ENCODE measurements at regions not wholly inside any gene's neighbourhood (a gene's known extent, or its start where the extent isn't known, plus 50 kb on each side); places are given as distances from the start of the nearest gene placed in this dataset.

DNA sequence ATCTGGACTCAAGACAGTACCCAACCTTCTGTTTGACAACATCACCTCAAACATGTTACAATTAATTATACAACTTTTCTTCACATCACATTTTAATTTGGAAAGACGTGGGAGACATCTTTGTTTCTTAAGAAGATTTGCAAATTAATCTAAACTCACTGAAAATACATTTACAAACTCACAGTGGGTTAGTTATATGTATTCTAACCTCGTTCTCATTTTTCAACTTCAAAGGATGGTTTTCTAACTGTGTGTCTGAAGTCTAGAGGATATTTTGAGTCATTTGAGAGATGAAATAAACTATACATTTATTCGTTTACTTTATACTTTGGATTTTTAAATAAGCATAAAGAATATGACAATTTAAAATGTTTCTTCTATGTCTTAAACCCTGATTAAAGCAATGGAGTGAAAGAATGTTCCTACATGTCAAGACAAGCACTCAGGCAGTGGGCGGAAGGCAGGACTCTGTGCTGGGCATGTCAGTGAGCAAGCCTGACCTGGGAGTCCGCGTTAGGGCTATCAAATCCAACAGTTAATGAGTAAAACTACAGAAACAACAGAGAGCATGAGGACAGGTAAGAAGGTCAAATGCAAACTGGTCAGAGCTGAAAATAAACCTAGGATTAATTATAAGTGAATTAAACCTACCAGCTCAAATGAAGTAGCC lies 76.5 kb upstream of the CTTNBP2NL start:
- peaks cover 16% of the 10 kb centered on the region for H3K4me1 ChIP-seq (ENCODE audit: insufficient read depth, low read length)
- no peak overlapping the region for H3K9ac ChIP-seq (ENCODE audit: low read length)
- no peaks in the 10 kb centered on the region for H3K27me3 ChIP-seq (ENCODE audit: control insufficient read depth in 1 of 2, insufficient read depth in 2 of 2, low read length in 2 of 2)
- no peaks in the 10 kb centered on the region for H3K9me3 ChIP-seq (ENCODE audit: low read length)
- H3K36me3 ChIP-seq (ENCODE audit: insufficient read depth, low read length) = no peaks in the 10 kb centered on the region
- no peak overlapping the region for H3K27ac ChIP-seq (ENCODE audit: low read depth, low read length)
- H3K4me3 ChIP-seq (ENCODE audit: low read depth in 1 of 2, low read length in 2 of 2) = no peak overlapping the region

DNA sequence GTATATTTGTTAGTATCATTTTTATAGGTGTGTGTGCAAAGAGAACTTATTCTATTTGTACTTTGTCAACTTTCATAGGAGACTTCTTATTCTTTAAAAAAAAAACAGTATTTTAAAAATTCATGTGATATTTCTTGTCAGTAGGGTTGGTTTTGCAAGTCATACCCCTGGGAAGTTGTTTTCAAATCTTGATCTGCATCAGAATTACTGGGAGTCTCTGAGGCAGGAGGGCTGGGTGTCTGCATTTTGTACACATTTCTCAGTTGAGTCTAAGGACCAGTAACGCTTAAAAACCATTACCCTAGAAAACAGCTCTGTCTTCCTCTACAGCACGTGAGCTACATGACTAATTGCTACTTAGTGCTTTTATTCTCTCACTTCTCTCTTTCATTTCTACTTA lies 76.0 kb upstream of the CTTNBP2NL start:
- no peaks in the 10 kb centered on the region for H3K36me3 ChIP-seq (ENCODE audit: insufficient read depth, low read length)
- H3K9me3 ChIP-seq (ENCODE audit: low read length) = no peaks in the 10 kb centered on the region
- H3K27me3 ChIP-seq (ENCODE audit: control insufficient read depth in 1 of 2, insufficient read depth in 2 of 2, low read length in 2 of 2) = no peaks in the 10 kb centered on the region
- no peak overlapping the region for H3K27ac ChIP-seq (ENCODE audit: low read depth, low read length)
- peaks cover 16% of the 10 kb centered on the region for H3K4me1 ChIP-seq (ENCODE audit: insufficient read depth, low read length)
- H3K4me3 ChIP-seq (ENCODE audit: low read depth in 1 of 2, low read length in 2 of 2) = no peak overlapping the region
- H3K9ac ChIP-seq (ENCODE audit: low read length) = no peak overlapping the region

DNA sequence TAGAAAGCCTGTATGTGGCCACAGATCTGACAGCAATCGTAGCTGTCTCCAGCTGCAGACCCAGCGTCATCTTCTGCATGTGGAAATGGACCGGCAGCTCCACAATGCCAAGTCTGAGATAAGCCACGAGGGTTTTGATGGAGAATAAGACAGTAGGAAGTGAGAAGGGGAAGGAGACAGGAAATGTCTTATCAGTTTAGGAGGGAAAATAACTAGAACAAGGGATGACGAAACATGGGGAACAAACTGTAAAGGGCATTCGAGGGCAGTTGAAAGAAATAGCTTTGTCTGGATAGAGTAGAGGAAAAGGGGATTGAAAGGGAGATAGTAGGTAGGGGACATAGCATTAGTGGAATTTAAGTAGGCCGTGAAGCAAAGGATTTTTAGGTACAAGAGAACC lies 74.0 kb upstream of the CTTNBP2NL start:
- Histone ChIP-seq H3K27ac (ENCODE audit: low read depth, low read length) (no peak overlapping the region), H3K27me3 (ENCODE audit: control insufficient read depth in 1 of 2, insufficient read depth in 2 of 2, low read length in 2 of 2) (no peaks in the 10 kb centered on the region), H3K36me3 (ENCODE audit: insufficient read depth, low read length) (no peaks in the 10 kb centered on the region), H3K9ac (ENCODE audit: low read length) (no peak overlapping the region), H3K4me1 (ENCODE audit: insufficient read depth, low read length) (peaks cover 13% of the 10 kb centered on the region), H3K4me3 (ENCODE audit: low read depth in 1 of 2, low read length in 2 of 2) (no peak overlapping the region), H3K9me3 (ENCODE audit: low read length) (no peaks in the 10 kb centered on the region)

DNA sequence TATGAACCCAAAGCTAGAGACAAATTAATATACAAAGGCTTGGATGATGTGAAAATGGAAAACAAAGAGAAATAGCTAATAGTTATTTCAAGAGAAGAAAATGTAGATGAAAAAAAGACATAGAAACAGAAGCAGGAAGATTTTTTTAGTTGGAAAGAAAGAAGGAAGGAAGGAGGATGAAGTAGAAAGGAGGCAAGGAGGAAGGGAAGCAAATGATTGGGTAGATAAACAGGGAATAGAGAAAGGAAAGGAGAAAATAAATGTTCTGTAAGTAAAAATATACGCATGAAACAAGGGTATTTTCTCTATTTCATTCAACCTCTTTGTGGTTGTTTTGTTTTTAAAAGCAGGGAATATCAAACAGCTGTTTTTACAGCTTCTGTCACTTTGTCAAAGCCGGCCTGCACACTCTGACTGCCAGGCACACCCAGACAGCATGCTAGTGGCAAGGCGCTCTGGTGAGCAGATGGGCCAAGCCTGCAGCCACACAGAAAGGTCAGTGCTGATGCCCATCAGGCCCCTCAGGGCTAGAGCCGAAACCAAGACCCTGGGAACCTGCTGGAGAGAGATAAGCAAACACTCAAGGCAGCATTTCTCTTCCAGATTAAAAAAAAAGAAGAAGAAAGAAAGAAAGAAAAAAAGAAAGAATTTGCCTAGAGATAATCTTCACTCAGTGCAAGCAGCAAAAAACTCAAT lies 72.9 kb upstream of the CTTNBP2NL start:
- H3K9ac ChIP-seq (ENCODE audit: low read length) = no peak overlapping the region
- no peaks in the 10 kb centered on the region for H3K27me3 ChIP-seq (ENCODE audit: control insufficient read depth in 1 of 2, insufficient read depth in 2 of 2, low read length in 2 of 2)
- H3K4me1 ChIP-seq (ENCODE audit: insufficient read depth, low read length) = peaks cover 2% of the 10 kb centered on the region
- H3K27ac ChIP-seq (ENCODE audit: low read depth, low read length) = no peak overlapping the region
- no peaks in the 10 kb centered on the region for H3K9me3 ChIP-seq (ENCODE audit: low read length)
- no peak overlapping the region for H3K4me3 ChIP-seq (ENCODE audit: low read depth in 1 of 2, low read length in 2 of 2)
- no peaks in the 10 kb centered on the region for H3K36me3 ChIP-seq (ENCODE audit: insufficient read depth, low read length)

DNA sequence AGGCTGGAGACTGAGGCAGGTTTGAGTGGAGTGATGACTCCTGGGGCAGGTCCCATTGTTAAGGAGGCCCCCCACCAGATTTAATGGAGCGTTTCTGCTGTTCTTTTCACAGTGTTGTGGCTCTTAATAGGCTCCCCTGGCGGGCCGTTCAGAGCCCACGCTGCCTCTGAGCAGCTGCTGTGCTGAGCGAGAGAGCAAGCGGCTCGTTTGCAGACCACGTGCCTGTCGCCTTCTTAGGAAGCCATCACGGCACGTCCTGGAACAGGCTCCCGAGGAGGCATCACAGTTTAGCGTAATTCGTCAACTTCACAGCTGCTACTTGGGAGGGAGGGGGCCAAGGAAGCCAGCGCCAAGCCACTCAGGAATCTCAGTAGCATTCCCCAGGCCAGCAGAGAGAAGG lies 70.5 kb upstream of the CTTNBP2NL start:
- Histone ChIP-seq H3K9me3 (ENCODE audit: low read length) (no peaks in the 10 kb centered on the region), H3K27me3 (ENCODE audit: control insufficient read depth in 1 of 2, insufficient read depth in 2 of 2, low read length in 2 of 2) (no peaks in the 10 kb centered on the region), H3K36me3 (ENCODE audit: insufficient read depth, low read length) (no peaks in the 10 kb centered on the region), H3K27ac (ENCODE audit: low read depth, low read length) (no peak overlapping the region), H3K4me1 (ENCODE audit: insufficient read depth, low read length) (no peaks in the 10 kb centered on the region), H3K9ac (ENCODE audit: low read length) (no peak overlapping the region), H3K4me3 (ENCODE audit: low read depth in 1 of 2, low read length in 2 of 2) (no peak overlapping the region)

DNA sequence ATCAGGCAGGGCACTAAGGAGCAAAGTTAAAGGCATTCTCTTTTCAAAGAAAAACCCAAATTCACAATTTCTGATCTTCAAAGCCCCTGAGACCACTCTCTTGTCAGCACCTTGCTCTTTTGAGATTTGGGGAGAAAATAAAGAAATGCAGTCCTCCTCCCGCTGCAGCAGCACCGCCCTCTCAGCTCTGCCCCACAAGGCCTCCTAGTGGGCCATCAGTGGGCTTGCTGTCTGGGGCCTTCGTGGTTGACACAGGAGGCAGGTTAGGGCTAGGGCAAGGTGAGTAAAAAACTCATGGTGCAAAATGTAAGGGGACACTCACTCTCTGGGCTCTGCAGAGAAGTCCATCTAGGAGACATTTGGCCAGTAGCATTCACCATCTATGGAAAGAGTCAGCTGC lies 67.4 kb upstream of the CTTNBP2NL start:
- no peak overlapping the region for H3K27ac ChIP-seq (ENCODE audit: low read depth, low read length)
- no peak overlapping the region for H3K4me3 ChIP-seq (ENCODE audit: low read depth in 1 of 2, low read length in 2 of 2)
- no peaks in the 10 kb centered on the region for H3K27me3 ChIP-seq (ENCODE audit: control insufficient read depth in 1 of 2, insufficient read depth in 2 of 2, low read length in 2 of 2)
- no peaks in the 10 kb centered on the region for H3K4me1 ChIP-seq (ENCODE audit: insufficient read depth, low read length)
- H3K9ac ChIP-seq (ENCODE audit: low read length) = no peak overlapping the region
- no peaks in the 10 kb centered on the region for H3K36me3 ChIP-seq (ENCODE audit: insufficient read depth, low read length)
- H3K9me3 ChIP-seq (ENCODE audit: low read length) = no peaks in the 10 kb centered on the region

DNA sequence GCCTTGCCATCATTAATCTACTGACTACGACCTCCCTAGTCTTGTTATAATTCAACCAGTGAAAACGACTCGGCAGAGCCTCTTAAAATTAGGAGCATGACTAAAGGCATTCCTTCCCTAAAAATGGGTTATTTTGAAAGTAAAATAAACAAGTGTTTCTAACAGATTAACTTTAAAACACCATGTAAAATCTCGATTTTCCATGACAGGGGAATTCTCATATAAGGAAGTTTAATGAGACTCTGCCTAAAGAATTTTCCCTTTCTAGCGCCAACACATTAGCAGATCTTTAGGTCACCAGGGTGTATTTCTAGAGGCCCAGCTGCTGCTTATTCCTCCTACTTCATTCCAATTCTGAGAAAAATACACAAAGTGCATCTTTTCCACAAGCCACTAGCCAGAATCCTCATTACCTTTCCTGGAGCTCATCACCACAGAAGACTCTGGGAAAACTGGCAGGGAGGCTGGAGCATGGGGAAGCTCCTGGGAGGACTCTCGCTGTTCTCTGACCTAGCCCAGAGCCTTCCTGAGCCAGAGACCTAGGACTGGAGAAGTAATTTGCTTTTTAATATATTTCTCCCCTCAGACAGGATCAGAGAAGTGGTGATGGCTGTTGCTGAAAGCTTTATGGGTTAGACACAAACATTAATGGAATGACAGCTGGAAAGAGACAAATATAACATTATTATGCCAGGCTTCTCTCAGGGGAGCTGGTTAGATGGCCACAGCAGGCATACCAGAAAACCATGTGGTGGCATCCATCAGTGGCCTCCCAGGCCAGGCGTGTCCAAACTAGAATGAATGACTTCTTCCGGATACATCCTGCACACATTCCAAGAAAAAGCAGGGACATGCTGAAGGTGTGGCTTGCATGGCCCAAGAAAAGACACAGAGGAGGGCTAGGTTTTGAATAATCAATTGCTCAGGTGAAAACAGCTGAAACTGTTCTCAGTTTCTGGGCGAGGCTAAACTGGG lies 63.6 kb upstream of the CTTNBP2NL start:
- Histone ChIP-seq H3K4me3 (ENCODE audit: low read depth in 1 of 2, low read length in 2 of 2) (no peak overlapping the region), H3K9me3 (ENCODE audit: low read length) (no peaks in the 10 kb centered on the region), H3K36me3 (ENCODE audit: insufficient read depth, low read length) (no peaks in the 10 kb centered on the region), H3K4me1 (ENCODE audit: insufficient read depth, low read length) (no peaks in the 10 kb centered on the region), H3K9ac (ENCODE audit: low read length) (no peak overlapping the region), H3K27me3 (ENCODE audit: control insufficient read depth in 1 of 2, insufficient read depth in 2 of 2, low read length in 2 of 2) (no peaks in the 10 kb centered on the region), H3K27ac (ENCODE audit: low read depth, low read length) (no peak overlapping the region)

DNA sequence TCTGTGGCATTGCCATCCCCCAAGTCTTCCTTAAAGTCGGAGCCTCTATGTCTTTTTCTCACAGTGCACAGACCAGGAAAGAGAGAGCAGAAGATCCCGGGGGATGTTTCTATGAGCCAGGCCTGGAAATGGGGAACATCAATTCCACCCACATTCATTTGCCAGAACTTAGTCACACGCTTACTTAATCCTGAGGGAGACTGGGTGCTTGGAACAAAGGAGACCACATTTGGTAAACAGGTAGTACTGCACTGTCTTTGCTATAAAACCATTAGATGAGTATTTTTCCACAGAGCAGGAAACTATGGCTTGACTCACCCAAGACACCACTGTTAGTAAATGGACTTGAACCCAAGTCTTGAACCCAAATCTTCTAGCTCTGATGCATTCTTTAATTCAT lies 60.7 kb upstream of the CTTNBP2NL start:
- no peak overlapping the region for H3K4me3 ChIP-seq (ENCODE audit: low read depth in 1 of 2, low read length in 2 of 2)
- H3K27ac ChIP-seq (ENCODE audit: low read depth, low read length) = no peak overlapping the region
- H3K9me3 ChIP-seq (ENCODE audit: low read length) = no peaks in the 10 kb centered on the region
- no peak overlapping the region for H3K9ac ChIP-seq (ENCODE audit: low read length)
- no peaks in the 10 kb centered on the region for H3K4me1 ChIP-seq (ENCODE audit: insufficient read depth, low read length)
- no peaks in the 10 kb centered on the region for H3K27me3 ChIP-seq (ENCODE audit: control insufficient read depth in 1 of 2, insufficient read depth in 2 of 2, low read length in 2 of 2)
- no peaks in the 10 kb centered on the region for H3K36me3 ChIP-seq (ENCODE audit: insufficient read depth, low read length)

DNA sequence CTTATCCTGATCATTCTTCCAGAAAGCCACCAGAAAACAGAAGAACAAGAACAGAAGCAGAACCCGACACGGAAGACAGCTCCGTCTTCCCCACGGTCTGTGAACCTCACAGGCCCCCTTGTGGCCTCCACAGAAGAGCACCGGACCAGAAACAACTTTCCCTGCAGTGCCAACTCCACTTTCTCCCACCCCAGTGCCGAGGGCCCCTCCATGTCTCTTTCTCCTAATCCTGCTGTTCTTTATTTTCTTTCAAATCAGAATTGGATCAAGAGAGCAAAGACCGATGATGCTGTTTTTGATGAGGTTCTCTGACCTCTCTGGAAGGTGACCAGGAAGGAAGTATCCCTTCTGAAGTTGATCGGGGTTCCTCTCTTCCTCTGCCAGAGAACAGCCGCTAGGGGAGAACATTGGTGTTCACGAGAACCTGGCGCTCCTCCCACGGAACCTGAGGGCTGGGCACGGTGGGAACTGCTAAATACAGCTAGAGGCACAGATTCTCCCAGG lies 58.9 kb upstream of the CTTNBP2NL start:
- Histone ChIP-seq H3K9ac (ENCODE audit: low read length) (no peak overlapping the region), H3K4me1 (ENCODE audit: insufficient read depth, low read length) (no peaks in the 10 kb centered on the region), H3K36me3 (ENCODE audit: insufficient read depth, low read length) (no peaks in the 10 kb centered on the region), H3K9me3 (ENCODE audit: low read length) (no peaks in the 10 kb centered on the region), H3K27me3 (ENCODE audit: control insufficient read depth in 1 of 2, insufficient read depth in 2 of 2, low read length in 2 of 2) (no peaks in the 10 kb centered on the region), H3K4me3 (ENCODE audit: low read depth in 1 of 2, low read length in 2 of 2) (no peak overlapping the region), H3K27ac (ENCODE audit: low read depth, low read length) (no peak overlapping the region)

DNA sequence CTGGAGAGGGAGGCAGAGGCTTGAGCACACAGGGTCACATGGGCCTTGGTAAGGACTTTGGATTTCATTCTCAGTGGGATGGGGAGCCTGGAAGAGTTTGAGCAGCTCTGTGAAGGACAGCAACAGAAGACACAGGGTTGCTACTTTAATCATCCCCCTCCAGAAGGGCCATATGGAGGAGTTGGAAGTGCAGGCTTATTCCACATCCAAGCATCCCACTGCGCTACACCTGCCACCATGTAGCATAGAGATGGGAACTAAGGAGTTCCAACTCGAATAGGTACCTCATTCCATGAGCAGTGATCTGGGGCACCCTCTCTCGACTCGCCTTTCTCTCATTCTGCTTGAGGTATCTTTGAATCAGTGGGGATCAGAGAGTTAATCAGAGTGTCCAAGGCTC lies 54.0 kb upstream of the CTTNBP2NL start:
- H3K4me3 ChIP-seq (ENCODE audit: low read depth in 1 of 2, low read length in 2 of 2) = no peak overlapping the region
- no peaks in the 10 kb centered on the region for H3K36me3 ChIP-seq (ENCODE audit: insufficient read depth, low read length)
- no peaks in the 10 kb centered on the region for H3K4me1 ChIP-seq (ENCODE audit: insufficient read depth, low read length)
- no peak overlapping the region for H3K27ac ChIP-seq (ENCODE audit: low read depth, low read length)
- H3K9me3 ChIP-seq (ENCODE audit: low read length) = no peaks in the 10 kb centered on the region
- H3K9ac ChIP-seq (ENCODE audit: low read length) = no peak overlapping the region
- no peaks in the 10 kb centered on the region for H3K27me3 ChIP-seq (ENCODE audit: control insufficient read depth in 1 of 2, insufficient read depth in 2 of 2, low read length in 2 of 2)

DNA sequence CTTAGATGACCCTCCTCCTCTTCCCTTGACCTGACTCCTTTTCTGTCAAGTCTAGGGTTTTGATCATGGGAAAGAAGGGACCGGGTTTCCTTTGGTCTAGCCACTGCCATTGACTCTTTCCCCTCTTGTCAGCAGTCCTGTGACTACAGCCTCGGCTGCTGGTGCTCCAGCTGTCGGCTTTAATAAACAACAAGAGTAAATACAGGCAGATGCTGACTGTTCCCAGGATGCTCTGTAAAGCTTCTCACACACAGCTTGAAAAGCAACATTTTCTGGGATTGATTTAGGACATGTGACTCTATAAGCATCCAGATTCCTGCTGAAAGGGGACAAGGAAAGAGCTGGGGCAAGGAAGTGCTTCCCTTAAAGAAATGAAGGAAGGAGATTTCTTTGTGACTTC lies 53.5 kb upstream of the CTTNBP2NL start:
- Histone ChIP-seq H3K36me3 (ENCODE audit: insufficient read depth, low read length) (no peaks in the 10 kb centered on the region), H3K9me3 (ENCODE audit: low read length) (no peaks in the 10 kb centered on the region), H3K27me3 (ENCODE audit: control insufficient read depth in 1 of 2, insufficient read depth in 2 of 2, low read length in 2 of 2) (no peaks in the 10 kb centered on the region), H3K4me1 (ENCODE audit: insufficient read depth, low read length) (no peaks in the 10 kb centered on the region), H3K4me3 (ENCODE audit: low read depth in 1 of 2, low read length in 2 of 2) (no peak overlapping the region), H3K27ac (ENCODE audit: low read depth, low read length) (no peak overlapping the region), H3K9ac (ENCODE audit: low read length) (no peak overlapping the region)

Data from muscle layer of colon (tissue), 2 donors.